Vagina (tissue), 2 donors: ENCODE measurements at regions not wholly inside any gene's neighbourhood (a gene's known extent, or its start where the extent isn't known, plus 50 kb on each side); places are given as distances from the start of the nearest gene placed in this dataset.

ENCODE experiments used
- DNase-seq, 2 donors: peaks; one replicate each; pipeline ENCODE4 v3.0.0-alpha.2; 2017; ENCODE audit errors: extremely low spot score in 2 of 2
- H3K27ac ChIP-seq: fragments of 200-600 bp; sonication (generic); one replicate; pipeline ENCODE4 v1.5.1; 2019
- H3K27me3 ChIP-seq: fragments of 200-600 bp; sonication (generic); one replicate; pipeline ENCODE4 v1.5.1; 2019
- H3K36me3 ChIP-seq, 2 donors: fragments of 200-600 bp; sonication (generic); one replicate each; pipeline ENCODE4 v1.5.1; 2017 to 2019
- H3K4me1 ChIP-seq: fragments of 200-600 bp; sonication (generic); one replicate; pipeline ENCODE4 v1.5.1; 2019
- H3K4me3 ChIP-seq, 2 donors: fragments of 200-600 bp; sonication (generic); 1 replicate in 1 of 2; 2 replicates in 1 of 2; pipeline ENCODE4 v1.5.1; 2016 to 2019
- H3K9me3 ChIP-seq: fragments of 200-600 bp; sonication (generic); one replicate; pipeline ENCODE4 v1.5.1; 2019
- POLR2A ChIP-seq, 2 donors: fragments of 450-650 bp; IDR thresholded peaks; one replicate each; pipeline ENCODE4 v1.6.1; 2017; ENCODE audit warnings: antibody characterized with exemption in 2 of 2, mild to moderate bottlenecking in 2 of 2, moderate library complexity in 2 of 2
- POLR2AphosphoS5 ChIP-seq, 2 donors: sonication (generic); formaldehyde crosslinking; IDR thresholded peaks; one replicate each; pipeline ENCODE4 v1.9.0; 2017; ENCODE audit warnings: antibody characterized with exemption in 2 of 2, mild to moderate bottlenecking in 2 of 2, low read depth in 1 of 2; ENCODE audit not compliant: insufficient read depth in 1 of 2
- intact Hi-C: fragments of 100-400 bp; cut with DNase I; formaldehyde crosslinking; loops from one replicate; pipeline ENCODE4 v1.15.1; 2023
- TF ChIP-seq, protein P1 (sequence below), 3 experiments: fragments of 450-650 bp in 2 of 3; fragments of 200-600 bp in 1 of 3; sonication (generic) in 1 of 3; IDR thresholded peaks; one replicate each; pipeline ENCODE4 v1.5.1; 2017 to 2019; ENCODE audit warnings: antibody characterized with exemption in 3 of 3, mild to moderate bottlenecking in 2 of 3, moderate library complexity in 2 of 3

- TF ChIP-seq, protein P1, sequence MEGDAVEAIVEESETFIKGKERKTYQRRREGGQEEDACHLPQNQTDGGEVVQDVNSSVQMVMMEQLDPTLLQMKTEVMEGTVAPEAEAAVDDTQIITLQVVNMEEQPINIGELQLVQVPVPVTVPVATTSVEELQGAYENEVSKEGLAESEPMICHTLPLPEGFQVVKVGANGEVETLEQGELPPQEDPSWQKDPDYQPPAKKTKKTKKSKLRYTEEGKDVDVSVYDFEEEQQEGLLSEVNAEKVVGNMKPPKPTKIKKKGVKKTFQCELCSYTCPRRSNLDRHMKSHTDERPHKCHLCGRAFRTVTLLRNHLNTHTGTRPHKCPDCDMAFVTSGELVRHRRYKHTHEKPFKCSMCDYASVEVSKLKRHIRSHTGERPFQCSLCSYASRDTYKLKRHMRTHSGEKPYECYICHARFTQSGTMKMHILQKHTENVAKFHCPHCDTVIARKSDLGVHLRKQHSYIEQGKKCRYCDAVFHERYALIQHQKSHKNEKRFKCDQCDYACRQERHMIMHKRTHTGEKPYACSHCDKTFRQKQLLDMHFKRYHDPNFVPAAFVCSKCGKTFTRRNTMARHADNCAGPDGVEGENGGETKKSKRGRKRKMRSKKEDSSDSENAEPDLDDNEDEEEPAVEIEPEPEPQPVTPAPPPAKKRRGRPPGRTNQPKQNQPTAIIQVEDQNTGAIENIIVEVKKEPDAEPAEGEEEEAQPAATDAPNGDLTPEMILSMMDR (IDR thresholded peaks at IDR 0.05) = no peak
- TF ChIP-seq POLR2AphosphoS5 (IDR thresholded peaks at IDR 0.05; ENCODE audit: insufficient read depth in 1 of 2, low read depth in 1 of 2) (no peak), POLR2A (IDR thresholded peaks at IDR 0.05) (no peak)
- Histone ChIP-seq H3K27me3 (no peaks in the 10 kb centered on the region), H3K9me3 (no peaks in the 10 kb centered on the region), H3K27ac (peak overlapping the region; percentile 67), H3K36me3 (no peaks in the 10 kb centered on the region), H3K4me3 (no peak overlapping the region), H3K4me1 (peaks cover 16% of the 10 kb centered on the region)
- intact Hi-C loops = no loop called here
- DNase-seq = no peak
Observed at GRCh38 chr7:27347276-27347640, 104.7 kb downstream of the EVX1 start.

- H3K4me3 ChIP-seq = no peak overlapping the region
- H3K9me3 ChIP-seq = no peaks in the 10 kb centered on the region
- no peaks in the 10 kb centered on the region for H3K36me3 ChIP-seq
- intact Hi-C loops = no loop called here
- peak in 1 of 2 donors; percentile 22 for TF ChIP-seq POLR2AphosphoS5 (IDR thresholded peaks at IDR 0.05; ENCODE audit: insufficient read depth in 1 of 2, low read depth in 1 of 2)
- TF ChIP-seq, protein P1 (IDR thresholded peaks at IDR 0.05) = no peak
- H3K4me1 ChIP-seq = peaks cover 16% of the 10 kb centered on the region
- no peaks in the 10 kb centered on the region for H3K27me3 ChIP-seq
- no peak overlapping the region for H3K27ac ChIP-seq
- no peak for DNase-seq
Observed at GRCh38 chr7:27349621-27350020, 107.0 kb downstream of the EVX1 start.

DNA sequence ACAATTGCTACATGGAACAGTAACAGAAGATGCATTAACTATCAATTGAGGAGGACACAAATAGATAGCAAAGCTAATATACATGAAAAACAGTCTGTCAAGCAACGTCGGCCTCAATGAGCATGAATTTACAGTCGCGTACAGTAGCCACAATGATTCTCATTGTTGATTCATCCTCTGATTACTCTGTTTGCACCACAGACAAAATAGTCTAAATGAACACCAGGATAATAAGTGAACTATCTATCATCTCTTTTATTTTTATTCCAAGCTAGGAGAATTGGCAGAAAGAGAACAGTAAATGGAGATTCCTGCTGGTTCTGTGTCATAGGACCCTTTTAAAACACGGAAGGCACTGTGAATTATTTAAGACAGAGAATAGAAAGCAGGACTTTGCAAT, 108.5 kb downstream of the EVX1 start:
- no peak for DNase-seq
- no peak overlapping the region for H3K27ac ChIP-seq
- H3K27me3 ChIP-seq = no peaks in the 10 kb centered on the region
- H3K9me3 ChIP-seq = no peaks in the 10 kb centered on the region
- peaks cover 13% of the 10 kb centered on the region for H3K4me1 ChIP-seq
- no peaks in the 10 kb centered on the region for H3K36me3 ChIP-seq
- no peak overlapping the region for H3K4me3 ChIP-seq
- TF ChIP-seq POLR2AphosphoS5 (IDR thresholded peaks at IDR 0.05; ENCODE audit: insufficient read depth in 1 of 2, low read depth in 1 of 2) = no peak
- TF ChIP-seq POLR2A (IDR thresholded peaks at IDR 0.05) = no peak
- TF ChIP-seq, protein P1 (IDR thresholded peaks at IDR 0.05) = no peak
- intact Hi-C loops = no loop called here

GRCh38 chr7:27351786-27352185, 109.2 kb downstream of the EVX1 start:
- TF ChIP-seq POLR2A (IDR thresholded peaks at IDR 0.05) (no peak), POLR2AphosphoS5 (IDR thresholded peaks at IDR 0.05; ENCODE audit: insufficient read depth in 1 of 2, low read depth in 1 of 2) (no peak)
- TF ChIP-seq, protein P1 (IDR thresholded peaks at IDR 0.05) = no peak
- H3K4me3 ChIP-seq = no peak overlapping the region
- intact Hi-C loops = no loop called here

DNA sequence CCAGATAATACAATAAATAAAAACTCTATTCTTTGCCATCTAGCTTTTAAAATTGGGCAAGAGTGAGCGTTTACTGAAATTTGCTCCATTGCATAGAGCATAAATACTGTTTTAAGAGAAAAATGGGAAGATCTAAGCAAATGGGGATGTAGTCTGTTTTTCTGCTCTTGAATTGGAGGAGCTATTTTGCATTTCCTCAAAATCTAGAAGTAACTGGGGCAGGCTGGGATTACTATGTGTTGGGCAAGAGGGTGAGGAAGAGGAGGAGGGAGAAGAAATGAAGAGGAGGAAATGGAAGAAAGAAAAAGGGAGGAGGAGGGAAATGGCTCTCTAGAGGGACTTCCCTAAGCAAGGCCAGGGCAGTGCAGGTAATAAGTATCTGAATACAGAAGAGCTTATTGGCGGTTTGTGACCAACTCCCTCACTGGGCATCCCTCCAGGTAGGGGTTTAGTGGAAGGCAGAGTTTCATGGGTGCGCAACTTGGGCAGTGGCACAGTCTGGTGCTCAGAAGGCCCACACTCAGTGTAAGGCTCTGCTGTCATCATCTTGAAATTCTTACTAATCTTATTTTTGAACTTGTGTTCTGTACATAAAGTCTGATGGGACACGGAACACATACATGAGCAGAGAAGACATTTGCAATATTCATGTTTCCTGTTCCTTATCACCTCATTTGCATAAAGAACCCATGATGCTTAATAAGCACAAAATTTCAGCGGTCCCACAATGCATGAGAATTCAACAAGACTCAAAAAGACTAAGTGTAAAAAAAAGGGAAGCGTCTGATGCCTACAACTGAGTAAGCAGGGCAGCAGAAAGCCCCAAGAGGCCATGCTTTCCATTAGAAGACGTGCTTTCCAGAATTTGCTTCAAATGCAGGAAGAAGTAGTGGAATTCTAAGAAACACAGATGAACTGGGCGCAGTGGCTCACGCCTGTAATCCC, 116.9 kb downstream of the EVX1 start:
- no peak overlapping the region for H3K27ac ChIP-seq
- TF ChIP-seq POLR2A (IDR thresholded peaks at IDR 0.05) = no peak
- TF ChIP-seq, protein P1 (IDR thresholded peaks at IDR 0.05) = no peak
- no peak for TF ChIP-seq POLR2AphosphoS5 (IDR thresholded peaks at IDR 0.05; ENCODE audit: insufficient read depth in 1 of 2, low read depth in 1 of 2)
- no peaks in the 10 kb centered on the region for H3K36me3 ChIP-seq

More at GRCh38 chr7:27351786-27352185, 109.2 kb downstream of the EVX1 start:
- peaks cover 6% of the 10 kb centered on the region for H3K4me1 ChIP-seq
- H3K9me3 ChIP-seq = no peaks in the 10 kb centered on the region
- H3K27me3 ChIP-seq = no peaks in the 10 kb centered on the region
- no peak for DNase-seq
- no peak overlapping the region for H3K27ac ChIP-seq
- H3K36me3 ChIP-seq = no peaks in the 10 kb centered on the region

More for the DNA sequence above, 116.9 kb downstream of the EVX1 start:
- intact Hi-C loops = no loop called here
- Histone ChIP-seq H3K9me3 (no peaks in the 10 kb centered on the region), H3K27me3 (no peaks in the 10 kb centered on the region), H3K4me1 (peaks cover 23% of the 10 kb centered on the region), H3K4me3 (no peak overlapping the region)
- DNase-seq = no peak
